T-helper 2 cell (primary cell): ENCODE measurements at regions not wholly inside any gene's neighbourhood (a gene's known extent, or its start where the extent isn't known, plus 50 kb on each side); places are given as distances from the start of the nearest gene placed in this dataset.
A peak's percentile ranks its signal among the peaks of the same experiment; 100 is the strongest.
"Not testable (repeated sequence)": the region's sequence is repeated elsewhere in the genome, so short reads cannot be mapped to it uniquely, and the experiment has no call there.

Experiments used
- DNase-seq, 5 experiments: peaks; one replicate each; pipeline versions ENCODE4 v3.0.0 to v3.0.0-alpha.2; 2012 to 2022

- DNase-seq, result no peak
These were observed 125.6 kb downstream of the GLRX3 start for GRCh38 chr10:130261766-130262165.

GRCh38 chr10:130263289-130263688, 127.1 kb downstream of the GLRX3 start:
- DNase-seq, result no peak

- no peak for DNase-seq
These were observed 129.4 kb downstream of the GLRX3 start for GRCh38 chr10:130265542-130265941.

GRCh38 chr10:130282492-130283218, 146.5 kb downstream of the GLRX3 start:
- DNase-seq, result no peak

GRCh38 chr10:130283219-130283545, 147.0 kb downstream of the GLRX3 start:
- DNase-seq, result no peak

- DNase-seq, result not testable (repeated sequence)
These were observed 159.6 kb downstream of the GLRX3 start for GRCh38 chr10:130295761-130296160.

- DNase-seq, result peak in 3 of 5 experiments; percentile 20 to 90 (median 52)
These were observed 164.4 kb downstream of the GLRX3 start for GRCh38 chr10:130300608-130301020.

GRCh38 chr10:130301021-130301892, 165.1 kb downstream of the GLRX3 start:
- DNase-seq, result peak; percentile 9 to 93 (median 43)

- no peak for DNase-seq
These were observed 190.8 kb downstream of the GLRX3 start for GRCh38 chr10:130326954-130327353.

- DNase-seq, result no peak
These were observed 193.6 kb downstream of the GLRX3 start for GRCh38 chr10:130329792-130330191.

- DNase-seq, result peak in 1 of 5 experiments; percentile 16
These were observed 197.0 kb downstream of the GLRX3 start for GRCh38 chr10:130333185-130333584.

- no peak for DNase-seq
These were observed 199.1 kb downstream of the GLRX3 start for GRCh38 chr10:130335336-130335735.

GRCh38 chr10:130336617-130337304, 200.6 kb downstream of the GLRX3 start:
- no peak for DNase-seq

GRCh38 chr10:130337305-130337640, 201.1 kb downstream of the GLRX3 start:
- no peak for DNase-seq

- no peak for DNase-seq
These were observed 201.8 kb downstream of the GLRX3 start for GRCh38 chr10:130337696-130338635.

GRCh38 chr10:130338636-130339024, 202.4 kb downstream of the GLRX3 start:
- DNase-seq, result no peak

GRCh38 chr10:130339091-130339490, 202.9 kb downstream of the GLRX3 start:
- no peak for DNase-seq

- no peak for DNase-seq
These were observed 203.7 kb downstream of the GLRX3 start for GRCh38 chr10:130339911-130340310.

- no peak for DNase-seq
These were observed 204.6 kb downstream of the GLRX3 start for GRCh38 chr10:130340816-130341215.

GRCh38 chr10:130341356-130341755, 205.2 kb downstream of the GLRX3 start:
- DNase-seq, result peak in 1 of 5 experiments; percentile 6

GRCh38 chr10:130345728-130346127, 209.5 kb downstream of the GLRX3 start:
- DNase-seq, result no peak

GRCh38 chr10:130350996-130351395, 214.8 kb downstream of the GLRX3 start:
- no peak for DNase-seq
